Smooth muscle cell (in vitro differentiated cells): ENCODE measurements at regions not wholly inside any gene's neighbourhood (a gene's known extent, or its start where the extent isn't known, plus 50 kb on each side); places are given as distances from the start of the nearest gene placed in this dataset.

Experiments used
- DNase-seq: peaks from one replicate; lab custom pipeline; 2025; ENCODE audit not compliant: unreplicated experiment; lab: John Stamatoyannopoulos, UW
- H2AFZ ChIP-seq: fragments of 200-600 bp; sonication (generic); 2 replicates; pipeline ENCODE4 v1.6.0; 2016; ENCODE audit warnings: antibody characterized with exemption, low read depth, mild to moderate bottlenecking
- H3F3A ChIP-seq: fragments of 200-600 bp; sonication (generic); 2 replicates; pipeline ENCODE4 v1.6.0; 2017; ENCODE audit warnings: antibody characterized with exemption, low read depth
- H3K27ac ChIP-seq: fragments of 200-600 bp; sonication (generic); 2 replicates; pipeline ENCODE4 v1.5.1; 2016; ENCODE audit warnings: low read depth, mild to moderate bottlenecking
- H3K27me3 ChIP-seq: fragments of 200-600 bp; sonication (generic); 2 replicates; pipeline ENCODE4 v1.6.1; 2016; ENCODE audit warnings: low read depth, mild to moderate bottlenecking
- H3K36me3 ChIP-seq: fragments of 200-600 bp; sonication (generic); 2 replicates; pipeline ENCODE4 v1.5.1; 2016; ENCODE audit warnings: low read depth
- H3K4me1 ChIP-seq: fragments of 200-600 bp; sonication (generic); 2 replicates; pipeline ENCODE4 v1.5.1; 2016; ENCODE audit warnings: low read depth
- H3K4me2 ChIP-seq: fragments of 200-600 bp; sonication (generic); 2 replicates; pipeline ENCODE4 v1.6.0; 2016; ENCODE audit warnings: mild to moderate bottlenecking
- H3K4me3 ChIP-seq: fragments of 200-600 bp; sonication (generic); 2 replicates; pipeline ENCODE4 v1.5.1; 2016; ENCODE audit warnings: mild to moderate bottlenecking
- H3K79me2 ChIP-seq: fragments of 200-600 bp; sonication (generic); 2 replicates; pipeline ENCODE4 v1.6.0; 2016; ENCODE audit warnings: low read depth, mild to moderate bottlenecking
- H3K9ac ChIP-seq: fragments of 200-600 bp; sonication (generic); 2 replicates; pipeline ENCODE4 v1.6.0; 2016; ENCODE audit warnings: low read depth
- H3K9me3 ChIP-seq: fragments of 200-600 bp; sonication (generic); replicated peaks from 2 replicates; pipeline ENCODE4 v1.5.1; 2016; ENCODE audit warnings: low read depth
- H4K20me1 ChIP-seq: fragments of 200-600 bp; sonication (generic); 2 replicates; pipeline ENCODE4 v1.6.0; 2016; ENCODE audit warnings: low read depth
- CTCF ChIP-seq: fragments of 200-600 bp; sonication (generic); IDR thresholded peaks from 2 replicates; pipeline ENCODE4 v1.5.1; 2017; ENCODE audit warnings: borderline replicate concordance, mild to moderate bottlenecking, antibody characterized with exemption; ENCODE audit not compliant: insufficient read depth, poor library complexity, severe bottlenecking
- WGBS: methylation state at CpG from one replicate; pipeline ENCODE4 v1.1.7; 2016; ENCODE audit warnings: low lambda C conversion rate; 5-methylcytosine and 5-hydroxymethylcytosine counted together

- no peak overlapping the region for H3K9ac ChIP-seq
- no peak overlapping the region for H3K27ac ChIP-seq
- 84% methylated on average over 10 of the region's 10 CpGs for WGBS
- no peak overlapping the region for H3K4me2 ChIP-seq
- H3K9me3 ChIP-seq = no peaks in the 10 kb centered on the region
- no peaks in the 10 kb centered on the region for H3K36me3 ChIP-seq
- H3F3A ChIP-seq = no peaks in the 10 kb centered on the region
- TF ChIP-seq CTCF = no peak
- H3K79me2 ChIP-seq = no peaks in the 10 kb centered on the region
- H4K20me1 ChIP-seq = no peaks in the 10 kb centered on the region
- no peak overlapping the region for H2AFZ ChIP-seq
- no peak for DNase-seq
- H3K27me3 ChIP-seq = peaks cover 3% of the 10 kb centered on the region
- H3K4me1 ChIP-seq = no peaks in the 10 kb centered on the region
- H3K4me3 ChIP-seq = no peak overlapping the region
These were observed 313.7 kb upstream of the ATP10A start for GRCh38 chr15:26176831-26177230.

- Histone ChIP-seq H3K4me2 (no peak overlapping the region), H3K9ac (no peak overlapping the region), H3F3A (no peaks in the 10 kb centered on the region), H4K20me1 (no peaks in the 10 kb centered on the region), H3K4me3 (no peak overlapping the region), H3K27ac (no peak overlapping the region), H3K4me1 (no peaks in the 10 kb centered on the region), H2AFZ (no peak overlapping the region), H3K9me3 (no peaks in the 10 kb centered on the region), H3K36me3 (no peaks in the 10 kb centered on the region), H3K27me3 (no peaks in the 10 kb centered on the region), H3K79me2 (no peaks in the 10 kb centered on the region)
- no peak for TF ChIP-seq CTCF
- DNase-seq = no peak
- WGBS = 79% methylated on average over 3 of the region's 3 CpGs
These were observed 308.1 kb upstream of the ATP10A start for GRCh38 chr15:26171266-26171665.

- H3K4me2 ChIP-seq = no peak overlapping the region
- no peaks in the 10 kb centered on the region for H3K36me3 ChIP-seq
- no peak overlapping the region for H3K4me3 ChIP-seq
- H3K9ac ChIP-seq = no peak overlapping the region
- no peak for TF ChIP-seq CTCF
- H3K4me1 ChIP-seq = no peaks in the 10 kb centered on the region
- H3K79me2 ChIP-seq = no peaks in the 10 kb centered on the region
- no peak overlapping the region for H3K27ac ChIP-seq
- H3K27me3 ChIP-seq = no peaks in the 10 kb centered on the region
- no peaks in the 10 kb centered on the region for H3K9me3 ChIP-seq
- no peak for DNase-seq
- no peaks in the 10 kb centered on the region for H4K20me1 ChIP-seq
- 90% methylated on average over 4 of the region's 4 CpGs for WGBS
- no peaks in the 10 kb centered on the region for H3F3A ChIP-seq
- H2AFZ ChIP-seq = no peak overlapping the region
These were observed 303.3 kb upstream of the ATP10A start for GRCh38 chr15:26166429-26166828.

GRCh38 chr15:26165546-26165945, 302.4 kb upstream of the ATP10A start:
- 79% methylated on average over 7 of the region's 7 CpGs for WGBS
- no peak overlapping the region for H3K27ac ChIP-seq

More at GRCh38 chr15:26165546-26165945, 302.4 kb upstream of the ATP10A start:
- no peaks in the 10 kb centered on the region for H3K36me3 ChIP-seq
- no peaks in the 10 kb centered on the region for H3K4me1 ChIP-seq
- no peaks in the 10 kb centered on the region for H3K79me2 ChIP-seq
- TF ChIP-seq CTCF = no peak
- H3K27me3 ChIP-seq = no peaks in the 10 kb centered on the region
- no peaks in the 10 kb centered on the region for H3F3A ChIP-seq
- no peak overlapping the region for H3K9ac ChIP-seq
- DNase-seq = no peak
- H3K4me3 ChIP-seq = no peak overlapping the region
- H3K9me3 ChIP-seq = no peaks in the 10 kb centered on the region
- H2AFZ ChIP-seq = no peak overlapping the region
- H3K4me2 ChIP-seq = no peak overlapping the region
- no peaks in the 10 kb centered on the region for H4K20me1 ChIP-seq
